ENCODE measurements at regions not wholly inside any gene's neighbourhood (a gene's known extent, or its start where the extent isn't known, plus 50 kb on each side); places are given as distances from the start of the nearest gene placed in this dataset.

DNA sequence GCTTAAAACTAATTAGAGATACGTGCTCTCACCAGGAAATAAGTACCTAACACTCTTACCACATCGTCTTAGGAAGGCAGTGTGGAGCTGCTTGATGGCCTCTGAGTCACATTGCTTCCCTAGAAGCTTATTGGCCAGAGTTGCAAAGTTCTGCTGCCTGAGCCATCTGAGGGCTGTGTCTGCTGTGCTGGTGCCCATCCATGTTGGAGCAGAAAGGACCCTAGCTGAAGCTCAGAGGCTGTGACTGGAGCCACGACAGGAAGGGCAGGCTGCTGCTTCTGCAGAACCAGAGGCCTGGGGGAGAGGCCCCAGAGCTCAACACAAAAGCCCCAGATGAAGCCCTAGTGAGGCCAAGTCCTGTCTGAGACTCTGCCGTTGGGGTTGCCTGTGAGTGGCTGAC lies 64.8 kb upstream of the IGFBP3 start:
- Histone ChIP-seq H3K9ac (ENCODE audit: low read depth in 1 of 2, low read length in 2 of 2) (no peak overlapping the region), H3K4me3 (ENCODE audit: low read depth in 1 of 3, low read length in 3 of 3) (no peak overlapping the region), H3K27ac (ENCODE audit: low read depth in 1 of 2, low read length in 2 of 2) (no peak overlapping the region), H3K36me3 (ENCODE audit: control insufficient read depth in 4 of 4, insufficient read depth in 3 of 4, low read depth in 1 of 4, low read length in 3 of 4) (no peaks in the 10 kb centered on the region), H3K4me1 (ENCODE audit: control insufficient read depth in 4 of 4, insufficient read depth in 4 of 4, low read length in 3 of 4) (peaks cover 0 to 18% (median 11%) of the 10 kb centered on the region in 4 donors), H3K9me3 (ENCODE audit: control insufficient read depth in 4 of 4, low read length in 3 of 4) (no peaks in the 10 kb centered on the region), H3K27me3 (ENCODE audit: control insufficient read depth in 4 of 4, insufficient read depth in 4 of 4, low read length in 3 of 4) (no peaks in the 10 kb centered on the region)
- TF ChIP-seq SP1 (IDR thresholded peaks at IDR 0.05), result no peak
- TF ChIP-seq FOXA1 (IDR thresholded peaks at IDR 0.05), result no peak
- TF ChIP-seq GABPA (IDR thresholded peaks at IDR 0.05 in 1 of 2, conservative IDR thresholded peaks at IDR 0.05 in 1 of 2), result no peak
- TF ChIP-seq RAD21 (IDR thresholded peaks at IDR 0.05), result no peak
- no peak for TF ChIP-seq EGR1 (IDR thresholded peaks at IDR 0.05; ENCODE audit: low read depth in 2 of 2)
- TF ChIP-seq, protein P1, sequence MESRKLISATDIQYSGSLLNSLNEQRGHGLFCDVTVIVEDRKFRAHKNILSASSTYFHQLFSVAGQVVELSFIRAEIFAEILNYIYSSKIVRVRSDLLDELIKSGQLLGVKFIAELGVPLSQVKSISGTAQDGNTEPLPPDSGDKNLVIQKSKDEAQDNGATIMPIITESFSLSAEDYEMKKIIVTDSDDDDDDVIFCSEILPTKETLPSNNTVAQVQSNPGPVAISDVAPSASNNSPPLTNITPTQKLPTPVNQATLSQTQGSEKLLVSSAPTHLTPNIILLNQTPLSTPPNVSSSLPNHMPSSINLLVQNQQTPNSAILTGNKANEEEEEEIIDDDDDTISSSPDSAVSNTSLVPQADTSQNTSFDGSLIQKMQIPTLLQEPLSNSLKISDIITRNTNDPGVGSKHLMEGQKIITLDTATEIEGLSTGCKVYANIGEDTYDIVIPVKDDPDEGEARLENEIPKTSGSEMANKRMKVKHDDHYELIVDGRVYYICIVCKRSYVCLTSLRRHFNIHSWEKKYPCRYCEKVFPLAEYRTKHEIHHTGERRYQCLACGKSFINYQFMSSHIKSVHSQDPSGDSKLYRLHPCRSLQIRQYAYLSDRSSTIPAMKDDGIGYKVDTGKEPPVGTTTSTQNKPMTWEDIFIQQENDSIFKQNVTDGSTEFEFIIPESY (IDR thresholded peaks at IDR 0.05), result no peak
- no peak for TF ChIP-seq HNF4A (conservative IDR thresholded peaks at IDR 0.05)
- no peak for TF ChIP-seq FOXA2 (IDR thresholded peaks at IDR 0.05)
- TF ChIP-seq TAF1 (conservative IDR thresholded peaks at IDR 0.05), result no peak
- no peak for TF ChIP-seq HNF4G (IDR thresholded peaks at IDR 0.05)
- TF ChIP-seq RXRA (IDR thresholded peaks at IDR 0.05), result no peak
- TF ChIP-seq NR2F2 (IDR thresholded peaks at IDR 0.05), result no peak
- TF ChIP-seq, protein P2, sequence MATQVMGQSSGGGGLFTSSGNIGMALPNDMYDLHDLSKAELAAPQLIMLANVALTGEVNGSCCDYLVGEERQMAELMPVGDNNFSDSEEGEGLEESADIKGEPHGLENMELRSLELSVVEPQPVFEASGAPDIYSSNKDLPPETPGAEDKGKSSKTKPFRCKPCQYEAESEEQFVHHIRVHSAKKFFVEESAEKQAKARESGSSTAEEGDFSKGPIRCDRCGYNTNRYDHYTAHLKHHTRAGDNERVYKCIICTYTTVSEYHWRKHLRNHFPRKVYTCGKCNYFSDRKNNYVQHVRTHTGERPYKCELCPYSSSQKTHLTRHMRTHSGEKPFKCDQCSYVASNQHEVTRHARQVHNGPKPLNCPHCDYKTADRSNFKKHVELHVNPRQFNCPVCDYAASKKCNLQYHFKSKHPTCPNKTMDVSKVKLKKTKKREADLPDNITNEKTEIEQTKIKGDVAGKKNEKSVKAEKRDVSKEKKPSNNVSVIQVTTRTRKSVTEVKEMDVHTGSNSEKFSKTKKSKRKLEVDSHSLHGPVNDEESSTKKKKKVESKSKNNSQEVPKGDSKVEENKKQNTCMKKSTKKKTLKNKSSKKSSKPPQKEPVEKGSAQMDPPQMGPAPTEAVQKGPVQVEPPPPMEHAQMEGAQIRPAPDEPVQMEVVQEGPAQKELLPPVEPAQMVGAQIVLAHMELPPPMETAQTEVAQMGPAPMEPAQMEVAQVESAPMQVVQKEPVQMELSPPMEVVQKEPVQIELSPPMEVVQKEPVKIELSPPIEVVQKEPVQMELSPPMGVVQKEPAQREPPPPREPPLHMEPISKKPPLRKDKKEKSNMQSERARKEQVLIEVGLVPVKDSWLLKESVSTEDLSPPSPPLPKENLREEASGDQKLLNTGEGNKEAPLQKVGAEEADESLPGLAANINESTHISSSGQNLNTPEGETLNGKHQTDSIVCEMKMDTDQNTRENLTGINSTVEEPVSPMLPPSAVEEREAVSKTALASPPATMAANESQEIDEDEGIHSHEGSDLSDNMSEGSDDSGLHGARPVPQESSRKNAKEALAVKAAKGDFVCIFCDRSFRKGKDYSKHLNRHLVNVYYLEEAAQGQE (IDR thresholded peaks at IDR 0.05), result no peak
- TF ChIP-seq, protein P3, sequence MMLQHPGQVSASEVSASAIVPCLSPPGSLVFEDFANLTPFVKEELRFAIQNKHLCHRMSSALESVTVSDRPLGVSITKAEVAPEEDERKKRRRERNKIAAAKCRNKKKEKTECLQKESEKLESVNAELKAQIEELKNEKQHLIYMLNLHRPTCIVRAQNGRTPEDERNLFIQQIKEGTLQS (IDR thresholded peaks at IDR 0.05), result no peak
- 83% methylated on average over 4 of the region's 4 CpGs for WGBS
- DNase-seq (ENCODE audit: low spot score), result no peak

DNA sequence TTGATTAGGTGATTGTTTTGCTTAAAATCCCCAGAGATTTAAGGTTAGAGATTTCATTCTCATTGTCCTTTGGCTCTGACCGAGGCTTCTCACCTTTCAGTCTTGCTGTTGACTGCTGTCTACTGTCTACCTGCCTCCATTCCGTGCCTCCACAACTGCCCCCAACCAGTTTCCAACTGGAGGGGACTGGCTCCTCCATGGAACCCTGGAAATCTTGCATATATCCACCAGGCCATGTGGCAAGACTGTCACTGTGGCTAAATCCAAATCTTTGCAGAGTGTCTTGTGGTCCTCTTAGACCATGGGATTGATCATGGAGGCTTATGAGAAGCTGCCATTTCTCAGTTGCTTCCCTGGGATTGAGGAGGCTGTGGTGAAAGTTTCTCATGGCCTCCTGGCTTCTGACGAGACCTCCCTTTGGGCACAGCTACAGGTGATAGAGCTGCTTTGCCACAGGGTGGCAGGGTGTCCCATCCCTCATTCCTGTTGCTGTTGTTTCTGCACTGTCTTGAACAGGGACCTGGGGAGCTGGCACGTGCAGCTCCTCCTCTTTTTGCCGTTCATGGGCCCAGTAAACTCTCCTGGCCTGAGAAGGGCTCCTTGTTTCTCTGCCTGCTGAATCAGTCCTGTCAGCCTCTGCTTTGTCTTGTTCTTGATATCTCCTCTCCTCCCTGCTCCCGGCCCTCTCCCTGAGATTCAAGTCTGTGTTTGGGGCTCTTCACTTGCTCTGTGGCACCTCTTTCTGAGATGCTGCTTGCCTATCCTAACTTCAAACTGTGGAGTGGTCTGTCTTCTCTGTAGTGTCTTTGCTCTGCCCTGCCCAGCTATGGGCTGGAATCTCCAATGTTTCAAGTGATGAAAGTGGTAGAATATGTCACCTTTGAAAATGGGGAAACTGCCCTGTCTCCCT lies 63.6 kb upstream of the IGFBP3 start:
- peak; percentile 23 for DNase-seq (ENCODE audit: low spot score)
- H3K36me3 ChIP-seq (ENCODE audit: control insufficient read depth in 4 of 4, insufficient read depth in 3 of 4, low read depth in 1 of 4, low read length in 3 of 4), result no peaks in the 10 kb centered on the region
- H3K9ac ChIP-seq (ENCODE audit: low read depth in 1 of 2, low read length in 2 of 2), result no peak overlapping the region
- H3K27ac ChIP-seq (ENCODE audit: low read depth in 1 of 2, low read length in 2 of 2), result no peak overlapping the region
- H3K27me3 ChIP-seq (ENCODE audit: control insufficient read depth in 4 of 4, insufficient read depth in 4 of 4, low read length in 3 of 4), result no peaks in the 10 kb centered on the region
- H3K9me3 ChIP-seq (ENCODE audit: control insufficient read depth in 4 of 4, low read length in 3 of 4), result no peaks in the 10 kb centered on the region
- peaks cover 0 to 18% (median 11%) of the 10 kb centered on the region in 4 donors for H3K4me1 ChIP-seq (ENCODE audit: control insufficient read depth in 4 of 4, insufficient read depth in 4 of 4, low read length in 3 of 4)
- 86% methylated on average over 6 of the region's 6 CpGs for WGBS
- TF ChIP-seq RAD21 (IDR thresholded peaks at IDR 0.05), result peak; percentile 61 to 78
- no peak for TF ChIP-seq GABPA (IDR thresholded peaks at IDR 0.05 in 1 of 2, conservative IDR thresholded peaks at IDR 0.05 in 1 of 2)
- TF ChIP-seq, protein P4, sequence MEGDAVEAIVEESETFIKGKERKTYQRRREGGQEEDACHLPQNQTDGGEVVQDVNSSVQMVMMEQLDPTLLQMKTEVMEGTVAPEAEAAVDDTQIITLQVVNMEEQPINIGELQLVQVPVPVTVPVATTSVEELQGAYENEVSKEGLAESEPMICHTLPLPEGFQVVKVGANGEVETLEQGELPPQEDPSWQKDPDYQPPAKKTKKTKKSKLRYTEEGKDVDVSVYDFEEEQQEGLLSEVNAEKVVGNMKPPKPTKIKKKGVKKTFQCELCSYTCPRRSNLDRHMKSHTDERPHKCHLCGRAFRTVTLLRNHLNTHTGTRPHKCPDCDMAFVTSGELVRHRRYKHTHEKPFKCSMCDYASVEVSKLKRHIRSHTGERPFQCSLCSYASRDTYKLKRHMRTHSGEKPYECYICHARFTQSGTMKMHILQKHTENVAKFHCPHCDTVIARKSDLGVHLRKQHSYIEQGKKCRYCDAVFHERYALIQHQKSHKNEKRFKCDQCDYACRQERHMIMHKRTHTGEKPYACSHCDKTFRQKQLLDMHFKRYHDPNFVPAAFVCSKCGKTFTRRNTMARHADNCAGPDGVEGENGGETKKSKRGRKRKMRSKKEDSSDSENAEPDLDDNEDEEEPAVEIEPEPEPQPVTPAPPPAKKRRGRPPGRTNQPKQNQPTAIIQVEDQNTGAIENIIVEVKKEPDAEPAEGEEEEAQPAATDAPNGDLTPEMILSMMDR (IDR thresholded peaks at IDR 0.05; ENCODE audit: low read depth, low read length, missing input control), result no peak
- no peak for TF ChIP-seq SP1 (IDR thresholded peaks at IDR 0.05)
- H3K4me3 ChIP-seq (ENCODE audit: low read depth in 1 of 3, low read length in 3 of 3), result no peak overlapping the region

Data from liver (tissue), 8 donors.